Tibial nerve (tissue), 4 donors: ENCODE measurements at regions not wholly inside any gene's neighbourhood (a gene's known extent, or its start where the extent isn't known, plus 50 kb on each side); places are given as distances from the start of the nearest gene placed in this dataset.

Experiments used
- DNase-seq, 2 donors: peaks; one replicate each; pipeline ENCODE4 v3.0.0-alpha.2; 2019; ENCODE audit warnings: low spot score in 2 of 2
- H3K27ac ChIP-seq, 4 donors: fragments of 200-600 bp; sonication (generic) in 3 of 4; one replicate each; pipeline ENCODE4 v1.5.1; 2017 to 2019; ENCODE audit warnings: mild to moderate bottlenecking in 1 of 4
- H3K27me3 ChIP-seq, 2 donors: fragments of 200-600 bp; sonication (generic) in 1 of 2; one replicate each; pipeline versions ENCODE4 v1.5.1 to v1.6.0; 2017 to 2019
- H3K36me3 ChIP-seq, 3 donors: fragments of 200-600 bp; sonication (generic); one replicate each; pipeline ENCODE4 v1.5.1; 2018 to 2019
- H3K4me1 ChIP-seq, 4 donors: fragments of 200-600 bp; sonication (generic) in 3 of 4; one replicate each; pipeline ENCODE4 v1.5.1; 2017 to 2019
- H3K4me3 ChIP-seq, 4 donors: fragments of 200-600 bp; sonication (generic) in 3 of 4; one replicate each; pipeline ENCODE4 v1.5.1; 2017 to 2019; ENCODE audit warnings: mild to moderate bottlenecking in 1 of 4, moderate library complexity in 1 of 4
- H3K9me3 ChIP-seq, 4 donors: fragments of 200-600 bp; sonication (generic) in 3 of 4; one replicate each; pipeline ENCODE4 v1.5.1; 2017 to 2019
- EP300 ChIP-seq, 2 donors: sonication (generic); formaldehyde crosslinking; IDR thresholded peaks; one replicate each; pipeline ENCODE4 v1.6.1; 2017; ENCODE audit warnings: antibody characterized with exemption in 2 of 2, mild to moderate bottlenecking in 1 of 2
- POLR2A ChIP-seq, 2 donors: fragments of 450-650 bp; IDR thresholded peaks; one replicate each; pipeline ENCODE4 v1.6.1; 2017; ENCODE audit warnings: antibody characterized with exemption in 2 of 2, mild to moderate bottlenecking in 2 of 2, moderate library complexity in 2 of 2
- whole genome bisulfite sequencing, 2 donors: methylation state at CpG; one replicate each; pipeline ENCODE4 v1.1.5; 2018; 5-methylcytosine and 5-hydroxymethylcytosine counted together
- TF ChIP-seq, protein P1 (sequence below), 5 experiments: fragments of 200-600 bp in 3 of 5; fragments of 450-650 bp in 2 of 5; sonication (generic) in 3 of 5; IDR thresholded peaks; one replicate each; pipeline ENCODE4 v1.5.1; 2016 to 2019; ENCODE audit warnings: antibody characterized with exemption in 5 of 5, mild to moderate bottlenecking in 3 of 5, moderate library complexity in 2 of 5

GRCh38 chrX:43255596-43255995 lies 400.5 kb upstream of the MAOA start:
- Histone ChIP-seq H3K27ac (no peak overlapping the region), H3K36me3 (no peaks in the 10 kb centered on the region), H3K4me1 (no peaks in the 10 kb centered on the region), H3K4me3 (no peak overlapping the region), H3K9me3 (no peaks in the 10 kb centered on the region), H3K27me3 (no peaks in the 10 kb centered on the region)
- 93 to 100% methylated on average over 1 of the region's 1 CpG for WGBS, 2 donors
- DNase-seq = no peak
- TF ChIP-seq, protein P1, sequence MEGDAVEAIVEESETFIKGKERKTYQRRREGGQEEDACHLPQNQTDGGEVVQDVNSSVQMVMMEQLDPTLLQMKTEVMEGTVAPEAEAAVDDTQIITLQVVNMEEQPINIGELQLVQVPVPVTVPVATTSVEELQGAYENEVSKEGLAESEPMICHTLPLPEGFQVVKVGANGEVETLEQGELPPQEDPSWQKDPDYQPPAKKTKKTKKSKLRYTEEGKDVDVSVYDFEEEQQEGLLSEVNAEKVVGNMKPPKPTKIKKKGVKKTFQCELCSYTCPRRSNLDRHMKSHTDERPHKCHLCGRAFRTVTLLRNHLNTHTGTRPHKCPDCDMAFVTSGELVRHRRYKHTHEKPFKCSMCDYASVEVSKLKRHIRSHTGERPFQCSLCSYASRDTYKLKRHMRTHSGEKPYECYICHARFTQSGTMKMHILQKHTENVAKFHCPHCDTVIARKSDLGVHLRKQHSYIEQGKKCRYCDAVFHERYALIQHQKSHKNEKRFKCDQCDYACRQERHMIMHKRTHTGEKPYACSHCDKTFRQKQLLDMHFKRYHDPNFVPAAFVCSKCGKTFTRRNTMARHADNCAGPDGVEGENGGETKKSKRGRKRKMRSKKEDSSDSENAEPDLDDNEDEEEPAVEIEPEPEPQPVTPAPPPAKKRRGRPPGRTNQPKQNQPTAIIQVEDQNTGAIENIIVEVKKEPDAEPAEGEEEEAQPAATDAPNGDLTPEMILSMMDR (IDR thresholded peaks at IDR 0.05) = no peak
- TF ChIP-seq POLR2A (IDR thresholded peaks at IDR 0.05) (no peak), EP300 (IDR thresholded peaks at IDR 0.05) (no peak)

DNA sequence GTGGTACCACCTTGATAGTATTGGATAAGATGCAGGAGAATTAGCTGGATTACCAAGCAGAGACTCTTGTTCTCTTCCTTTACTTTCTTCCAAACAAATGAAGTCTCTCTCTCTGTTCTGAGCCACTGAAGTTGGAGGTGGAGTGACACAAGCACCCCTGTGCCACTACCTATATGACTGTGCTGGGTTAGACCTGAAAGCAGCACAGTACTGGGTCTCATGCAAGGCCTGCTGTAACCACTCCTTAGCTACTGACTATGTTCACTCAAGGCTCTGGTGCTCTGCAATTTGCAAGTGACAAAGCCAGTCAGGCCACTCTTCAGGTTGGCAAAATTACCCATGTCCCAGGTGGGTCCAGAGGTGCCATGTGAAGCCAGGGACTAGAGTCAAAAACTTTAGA lies 389.6 kb upstream of the MAOA start:
- TF ChIP-seq, protein P1 (IDR thresholded peaks at IDR 0.05) = no peak
- TF ChIP-seq EP300 (IDR thresholded peaks at IDR 0.05) (no peak), POLR2A (IDR thresholded peaks at IDR 0.05) (no peak)
- no peaks in the 10 kb centered on the region for H3K27me3 ChIP-seq
- no peaks in the 10 kb centered on the region for H3K4me1 ChIP-seq
- no peak overlapping the region for H3K27ac ChIP-seq
- DNase-seq = no peak
- H3K9me3 ChIP-seq = no peaks in the 10 kb centered on the region
- no peaks in the 10 kb centered on the region for H3K36me3 ChIP-seq
- no peak overlapping the region for H3K4me3 ChIP-seq

- TF ChIP-seq EP300 (IDR thresholded peaks at IDR 0.05) (no peak), POLR2A (IDR thresholded peaks at IDR 0.05) (no peak)
- TF ChIP-seq, protein P1 (IDR thresholded peaks at IDR 0.05) = no peak
- Histone ChIP-seq H3K9me3 (no peaks in the 10 kb centered on the region), H3K27me3 (no peaks in the 10 kb centered on the region), H3K4me3 (no peak overlapping the region), H3K36me3 (no peaks in the 10 kb centered on the region), H3K27ac (no peak overlapping the region), H3K4me1 (no peaks in the 10 kb centered on the region)
- 84 to 98% methylated on average over 5 of the region's 5 CpGs for WGBS, 2 donors
- no peak for DNase-seq
Measured at GRCh38 chrX:43267652-43268051, 388.4 kb upstream of the MAOA start.

GRCh38 chrX:43269201-43269600 lies 386.9 kb upstream of the MAOA start:
- Histone ChIP-seq H3K9me3 (no peaks in the 10 kb centered on the region), H3K27ac (no peak overlapping the region)
- TF ChIP-seq, protein P1 (IDR thresholded peaks at IDR 0.05) = no peak
- TF ChIP-seq EP300 (IDR thresholded peaks at IDR 0.05) = no peak
- TF ChIP-seq POLR2A (IDR thresholded peaks at IDR 0.05) = no peak

DNA sequence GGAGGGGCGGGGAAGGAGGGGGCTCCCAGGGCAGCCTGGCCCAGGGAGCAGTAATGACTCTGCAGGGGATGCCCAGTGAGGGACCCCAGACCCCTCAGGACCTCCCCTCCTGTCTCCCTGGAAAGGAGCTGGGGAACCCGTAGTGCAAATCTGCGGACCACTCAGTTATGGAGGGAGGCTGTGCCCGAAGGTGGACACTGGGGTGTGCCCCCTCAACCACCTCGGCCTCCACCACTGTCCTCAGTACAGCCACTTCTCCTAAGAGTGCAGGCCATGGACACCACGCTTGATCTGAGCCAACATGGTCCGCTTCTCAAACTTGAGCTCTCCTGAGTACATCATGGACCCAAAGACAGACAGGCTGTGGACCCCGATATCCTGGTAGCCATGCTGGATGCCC lies 378.2 kb upstream of the MAOA start:
- H3K27ac ChIP-seq = no peak overlapping the region
- H3K9me3 ChIP-seq = peaks cover 0 to 3% (median 0%) of the 10 kb centered on the region in 4 donors
- no peaks in the 10 kb centered on the region for H3K27me3 ChIP-seq
- 77% methylated on average over 5 of the region's 8 CpGs; no CpG with 5 or more reads in 1 of the 2 donors for WGBS, 2 donors
- no peaks in the 10 kb centered on the region for H3K36me3 ChIP-seq
- no peak for DNase-seq
- no peak overlapping the region for H3K4me3 ChIP-seq
- H3K4me1 ChIP-seq = no peaks in the 10 kb centered on the region
- TF ChIP-seq, protein P1 (IDR thresholded peaks at IDR 0.05) = no peak
- TF ChIP-seq EP300 (IDR thresholded peaks at IDR 0.05) (no peak), POLR2A (IDR thresholded peaks at IDR 0.05) (no peak)

More at GRCh38 chrX:43269201-43269600, 386.9 kb upstream of the MAOA start:
- Histone ChIP-seq H3K4me3 (no peak overlapping the region), H3K36me3 (no peaks in the 10 kb centered on the region), H3K27me3 (no peaks in the 10 kb centered on the region), H3K4me1 (no peaks in the 10 kb centered on the region)
- DNase-seq = no peak
